GM19463 (cell line): ENCODE measurements at regions not wholly inside any gene's neighbourhood (a gene's known extent, or its start where the extent isn't known, plus 50 kb on each side); places are given as distances from the start of the nearest gene placed in this dataset.
A peak's percentile ranks its signal among the peaks of the same experiment; 100 is the strongest.
"Not testable (repeated sequence)": the region's sequence is repeated elsewhere in the genome, so short reads cannot be mapped to it uniquely, and the experiment has no call there.

Experiments used
- ATAC-seq: cut with Tn5 transposase; IDR thresholded peaks from one replicate; pipeline ENCODE4 v1.9.1; 2021; ENCODE audit warnings: mild to moderate bottlenecking, moderate library complexity; ENCODE audit not compliant: unreplicated experiment

DNA sequence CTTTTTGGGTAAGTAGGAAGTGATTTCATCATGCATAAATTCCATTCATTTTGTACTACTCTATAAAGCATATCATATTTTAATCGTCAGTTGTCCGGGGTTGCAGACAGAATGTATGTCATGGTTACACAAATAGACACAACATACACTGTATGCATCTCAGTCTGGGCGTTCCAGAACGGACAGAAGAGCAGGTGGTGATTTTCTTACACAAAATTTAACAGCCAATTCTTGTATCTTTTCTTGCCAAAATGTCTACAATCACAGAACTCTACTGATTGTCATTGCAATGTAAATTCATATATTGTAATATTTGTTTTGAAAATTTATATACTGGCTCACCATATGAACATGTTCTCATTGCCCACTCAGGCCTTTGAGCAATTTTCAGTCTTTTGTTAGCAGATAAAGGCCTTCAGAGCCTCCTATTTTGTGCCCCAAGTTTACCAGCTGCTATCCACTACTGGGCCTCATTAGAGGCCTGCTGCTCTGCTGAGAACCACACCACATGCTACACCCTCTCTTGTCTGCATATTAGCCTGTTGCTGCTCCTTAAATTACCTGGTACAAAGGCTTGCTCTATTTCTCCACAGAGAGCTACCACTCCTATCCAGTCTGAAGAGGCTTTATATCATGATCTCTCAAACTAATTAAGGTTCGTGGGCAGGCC is 61.5 kb downstream of the PRDM13 start:
- no peak for ATAC-seq

DNA sequence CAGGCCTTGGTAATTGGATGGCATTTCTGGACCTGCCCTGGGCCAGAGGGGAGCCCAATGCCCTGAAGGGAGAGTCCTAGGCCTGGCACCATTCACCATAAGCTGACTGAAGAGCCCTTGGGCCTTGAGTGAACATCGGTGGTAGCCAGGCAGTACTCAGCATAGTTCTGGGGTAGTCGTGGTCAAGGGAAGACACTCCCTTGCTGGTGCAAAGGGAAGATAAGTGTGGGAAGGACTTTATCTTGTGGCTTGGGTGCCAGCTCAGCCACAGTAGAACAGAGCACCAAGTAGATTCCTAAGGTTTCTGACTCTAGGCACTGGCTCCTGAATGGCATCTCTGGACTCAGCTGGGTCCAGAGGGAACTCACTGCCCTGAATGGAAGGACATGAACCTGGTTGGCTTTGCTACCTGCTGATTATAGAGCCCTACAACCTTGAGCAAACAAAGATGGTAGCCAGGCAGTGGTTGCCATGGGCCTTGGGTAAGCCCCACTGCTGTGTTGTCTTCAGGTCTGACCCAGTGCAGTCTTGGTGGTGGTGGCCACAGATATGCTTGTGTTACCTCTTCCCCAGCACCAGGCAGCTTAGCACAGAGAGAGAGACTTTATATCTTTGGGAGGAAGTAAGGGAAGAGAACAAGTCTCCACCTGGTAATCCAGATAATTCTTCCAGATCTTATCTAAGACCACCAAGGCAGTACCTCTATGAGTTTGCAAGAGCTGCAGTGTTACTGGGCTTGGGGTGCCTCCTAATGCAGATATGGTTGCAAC is 83.5 kb downstream of the PRDM13 start:
- no peak for ATAC-seq

DNA sequence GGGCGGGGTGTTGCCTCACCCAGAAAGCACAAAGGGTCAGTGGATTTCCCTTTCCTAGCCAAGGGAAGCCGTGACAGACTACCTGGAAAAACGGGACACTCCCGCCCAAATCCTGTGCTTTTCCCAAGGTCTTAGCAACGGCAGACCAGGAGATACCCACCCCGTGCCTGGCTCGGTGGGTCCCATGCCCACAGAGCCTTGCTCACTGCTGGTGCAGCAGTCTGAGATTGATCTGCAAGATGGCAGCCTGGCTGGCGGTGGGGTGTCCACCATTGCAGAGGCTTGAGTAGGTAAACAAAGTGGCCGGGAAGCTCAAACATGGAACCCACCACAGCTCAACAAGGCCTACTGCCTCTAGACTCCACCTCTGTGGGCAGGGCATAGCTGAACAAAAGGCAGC is 95.7 kb downstream of the PRDM13 start:
- ATAC-seq = not testable (repeated sequence)

DNA sequence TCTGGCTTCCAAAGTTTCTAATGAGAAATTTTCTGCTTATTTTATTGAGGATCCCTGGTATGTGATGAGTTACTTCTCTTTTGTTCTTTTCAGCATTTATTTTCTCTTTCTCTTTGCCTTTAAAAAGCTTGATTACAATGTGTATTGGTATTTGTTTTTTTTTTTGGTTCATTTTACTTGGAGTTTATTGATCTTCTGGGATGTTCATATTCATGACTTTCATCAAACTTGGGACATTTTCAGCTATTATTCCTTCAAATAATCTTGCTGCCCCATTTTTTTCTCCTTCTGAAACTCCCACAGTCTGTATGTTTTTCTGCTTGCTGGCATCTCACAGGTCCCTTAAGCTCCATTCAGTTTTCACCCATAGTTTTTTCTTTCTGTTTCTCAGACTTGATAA is 102.4 kb downstream of the PRDM13 start:
- no peak for ATAC-seq

DNA sequence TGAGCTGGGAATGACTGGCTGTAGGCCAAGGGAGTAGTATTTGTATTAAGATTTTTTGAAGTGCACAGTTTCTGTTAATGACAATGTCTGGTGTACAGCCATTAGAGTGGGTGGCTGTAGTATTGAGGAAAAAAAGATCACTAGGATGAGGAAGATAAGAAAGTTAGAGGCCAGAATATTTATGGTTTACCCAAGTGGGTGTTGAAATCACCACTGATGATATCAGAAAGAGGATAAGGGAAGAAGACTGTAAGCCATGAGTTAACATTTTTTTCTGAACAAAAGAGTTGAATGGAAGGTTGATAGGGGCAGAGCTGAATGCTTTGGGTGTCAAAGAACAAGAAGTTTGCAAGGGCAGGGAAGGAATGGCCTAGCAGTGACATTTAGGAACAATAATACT is 104.7 kb downstream of the PRDM13 start:
- ATAC-seq = no peak

DNA sequence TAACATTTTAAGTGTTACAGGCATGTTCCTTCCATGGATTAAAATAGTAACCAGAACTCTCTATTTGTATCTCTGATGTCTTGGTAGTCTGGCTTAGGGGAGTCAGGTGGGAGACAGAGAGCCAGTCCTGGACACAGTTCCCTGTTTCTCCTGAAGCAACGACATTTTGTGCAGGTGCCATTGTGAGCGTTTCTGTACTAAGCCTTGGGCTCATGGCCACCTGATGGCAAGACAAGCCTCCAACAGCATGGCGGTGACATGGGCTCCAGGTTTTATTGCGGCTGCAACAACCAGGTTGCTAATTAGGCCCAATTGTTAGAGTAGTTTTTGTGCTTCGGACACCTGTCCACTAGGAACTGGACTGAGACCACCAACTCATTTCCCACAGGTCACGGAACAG is 105.3 kb downstream of the PRDM13 start:
- ATAC-seq = no peak

DNA sequence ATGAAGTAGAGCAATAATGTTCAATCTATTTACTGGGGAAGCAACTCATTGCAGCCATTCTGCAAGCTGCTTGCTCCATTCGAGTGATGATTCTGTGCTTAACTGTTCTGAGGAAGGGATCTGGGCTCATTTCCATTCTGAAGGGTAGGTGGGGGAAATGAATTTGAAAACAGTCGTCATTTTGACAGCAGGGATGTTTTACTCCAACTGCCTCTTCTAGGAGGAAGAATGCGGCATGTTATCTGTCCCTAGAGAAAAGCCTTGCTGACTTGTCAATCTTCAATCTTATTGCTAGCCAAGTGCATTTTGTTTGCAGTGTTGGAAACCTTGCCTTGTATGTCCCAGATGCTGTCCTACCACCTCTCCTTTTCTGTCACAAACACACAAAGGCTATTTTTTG is 105.9 kb downstream of the PRDM13 start:
- ATAC-seq = no peak

DNA sequence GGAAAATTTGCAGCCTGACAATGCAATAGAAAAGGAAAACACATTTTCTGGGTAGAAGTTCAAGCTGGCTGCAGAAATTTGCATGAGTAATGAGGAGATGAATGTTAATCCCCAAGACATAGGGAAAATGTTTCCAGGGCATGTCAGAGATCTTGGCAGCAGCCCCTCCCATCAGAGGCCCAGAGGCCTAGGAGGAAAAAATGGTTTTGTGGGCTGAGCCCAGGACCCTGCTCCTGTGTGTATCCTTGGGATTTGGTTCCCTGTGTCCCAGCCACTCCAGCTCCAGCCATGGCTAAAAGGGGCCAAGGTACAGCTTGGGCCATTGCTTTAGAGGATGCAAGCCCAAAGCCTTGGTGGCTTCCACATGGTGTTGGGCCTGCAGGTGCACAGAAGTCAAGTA is 115.4 kb downstream of the PRDM13 start:
- ATAC-seq = not testable (repeated sequence)

DNA sequence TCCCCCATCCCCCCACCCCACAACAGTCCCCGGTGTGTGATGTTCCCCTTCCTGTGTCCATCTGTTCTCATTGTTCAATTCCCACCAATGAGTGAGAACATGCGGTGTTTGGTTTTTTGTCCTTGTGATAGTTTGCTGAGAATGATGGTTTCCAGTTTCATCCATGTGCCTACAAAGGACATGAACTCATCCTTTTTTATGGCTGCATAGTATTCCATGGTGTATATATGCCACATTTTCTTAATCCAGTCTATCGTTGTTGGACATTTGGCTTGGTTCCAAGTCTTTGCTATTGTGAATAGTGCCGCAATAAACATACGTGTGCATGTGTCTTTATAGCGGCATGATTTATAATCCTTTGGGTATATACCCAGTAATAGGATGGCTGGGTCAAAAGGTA is 123.6 kb downstream of the PRDM13 start:
- not testable (repeated sequence) for ATAC-seq

DNA sequence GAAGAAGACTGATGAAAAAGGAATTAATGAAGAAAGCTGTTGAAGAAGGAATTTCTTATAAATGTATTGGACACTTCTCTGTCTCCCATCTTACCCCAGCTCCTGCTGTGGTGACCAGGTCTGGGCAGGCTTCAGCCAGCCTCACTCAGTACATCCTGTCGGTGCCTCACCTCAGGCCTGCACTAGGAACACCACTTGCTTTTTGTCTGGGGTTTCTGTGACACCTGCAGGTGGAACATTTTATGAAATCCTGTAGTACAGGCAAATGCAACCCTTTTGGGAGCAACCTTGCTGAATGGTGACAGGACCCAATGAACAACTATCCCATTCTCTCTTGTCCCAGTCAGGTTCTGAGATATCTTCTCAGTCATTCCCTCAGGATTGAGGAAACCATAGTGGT is 129.7 kb downstream of the PRDM13 start:
- ATAC-seq = no peak

DNA sequence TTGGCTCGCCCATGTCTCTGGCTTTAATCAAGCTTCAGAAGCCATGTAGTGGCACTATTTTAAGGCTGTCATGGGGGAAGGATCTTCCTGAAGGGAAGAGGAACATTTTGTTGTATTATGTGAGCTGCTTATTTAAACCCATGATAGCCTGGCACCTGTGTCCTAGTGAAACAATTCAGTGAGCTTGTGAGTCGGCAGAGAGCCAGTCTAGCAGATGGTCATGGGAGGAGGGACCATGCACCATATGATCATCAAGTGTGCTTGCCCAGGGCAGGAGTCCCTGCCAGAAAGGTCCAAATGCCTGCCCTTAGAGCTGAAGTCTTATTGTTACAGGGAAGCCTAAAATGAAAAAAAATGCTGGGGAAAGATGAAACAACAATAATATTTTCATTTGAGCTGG is 132.9 kb downstream of the PRDM13 start:
- ATAC-seq = no peak

DNA sequence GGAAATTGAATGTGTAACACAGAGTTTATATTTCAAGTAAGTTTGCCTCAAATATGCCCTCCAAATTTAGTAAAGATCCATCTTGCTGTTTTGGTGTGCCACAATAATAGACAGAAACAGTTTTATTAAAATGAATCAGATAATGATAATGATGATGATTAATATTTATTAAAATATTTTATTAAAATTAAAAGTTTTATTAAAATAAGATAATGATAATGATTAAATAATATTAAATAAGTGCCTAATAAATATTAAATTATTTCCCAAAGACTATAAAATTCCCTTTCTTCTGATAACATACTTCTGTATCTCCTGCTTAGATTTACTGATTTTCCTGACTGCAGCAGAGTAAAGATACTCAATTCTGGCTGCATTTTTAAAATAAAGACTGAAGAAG is 134.5 kb downstream of the PRDM13 start:
- no peak for ATAC-seq

DNA sequence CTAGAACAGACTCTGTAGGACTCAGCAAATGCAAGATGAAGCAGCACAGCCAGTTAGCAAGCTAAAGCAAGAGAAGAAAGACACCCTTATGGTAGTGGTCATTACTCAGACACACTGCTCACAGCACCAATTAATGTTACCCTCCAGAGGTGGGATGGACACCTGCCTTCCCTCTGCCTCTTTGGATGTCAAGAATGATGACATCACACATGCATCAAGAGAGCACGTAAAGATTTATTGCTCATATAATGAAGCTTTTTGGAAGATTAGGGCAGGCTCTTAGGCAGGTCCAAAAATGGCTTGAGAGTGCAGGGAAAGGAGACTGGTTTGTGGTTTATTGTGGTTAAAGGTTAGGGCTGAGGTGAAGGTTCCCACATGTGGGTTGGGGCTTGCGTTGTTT is 137.0 kb downstream of the PRDM13 start:
- no peak for ATAC-seq

DNA sequence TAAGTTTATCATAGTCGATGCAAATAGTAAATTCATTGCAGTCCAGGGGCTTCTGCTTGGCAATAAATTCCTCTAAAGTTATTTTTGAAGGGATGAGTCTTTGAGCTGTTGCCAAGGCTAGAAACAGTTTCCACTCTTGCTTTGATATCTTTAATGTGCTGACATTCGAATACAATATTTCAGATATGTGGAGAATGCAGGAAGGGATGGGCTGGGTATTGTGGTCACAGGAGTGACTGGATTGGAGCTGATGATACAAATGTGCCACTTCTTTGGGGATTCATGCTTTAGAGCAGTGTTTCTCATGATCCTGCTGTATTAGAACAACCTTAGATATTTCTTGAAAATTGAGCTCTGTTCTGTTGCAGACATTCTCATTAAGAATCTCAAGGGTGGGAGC is 139.0 kb downstream of the PRDM13 start:
- ATAC-seq = no peak

DNA sequence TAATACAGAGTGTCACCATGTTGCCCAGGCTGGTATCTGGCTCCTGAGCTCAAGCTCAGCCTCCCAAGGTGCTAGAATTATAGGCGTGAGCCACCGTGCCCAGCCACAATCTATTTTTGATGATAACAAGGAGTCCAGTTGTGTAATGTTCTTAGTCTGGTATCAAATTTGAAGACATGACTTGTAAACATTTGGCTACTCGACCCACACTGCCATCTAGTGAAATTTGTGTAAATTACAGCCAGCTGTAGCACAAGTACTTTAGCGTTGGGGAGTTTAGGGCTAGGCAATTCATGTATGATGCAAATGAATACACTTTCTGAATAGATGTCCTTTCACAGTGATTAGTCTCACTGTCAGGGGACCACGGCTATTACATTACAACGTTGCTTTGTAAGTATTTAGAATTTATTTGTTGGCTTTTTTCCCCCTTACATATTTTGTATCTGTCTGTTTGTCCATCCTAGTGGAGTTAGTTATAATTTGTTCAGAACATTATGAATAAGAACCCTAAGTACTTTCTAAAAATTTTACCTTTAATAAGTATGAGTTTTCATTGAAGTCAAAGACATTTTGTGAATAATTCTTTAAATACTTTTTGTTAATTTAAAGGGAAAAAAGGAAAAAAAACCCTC is 139.7 kb downstream of the PRDM13 start:
- peak; percentile 94 for ATAC-seq

DNA sequence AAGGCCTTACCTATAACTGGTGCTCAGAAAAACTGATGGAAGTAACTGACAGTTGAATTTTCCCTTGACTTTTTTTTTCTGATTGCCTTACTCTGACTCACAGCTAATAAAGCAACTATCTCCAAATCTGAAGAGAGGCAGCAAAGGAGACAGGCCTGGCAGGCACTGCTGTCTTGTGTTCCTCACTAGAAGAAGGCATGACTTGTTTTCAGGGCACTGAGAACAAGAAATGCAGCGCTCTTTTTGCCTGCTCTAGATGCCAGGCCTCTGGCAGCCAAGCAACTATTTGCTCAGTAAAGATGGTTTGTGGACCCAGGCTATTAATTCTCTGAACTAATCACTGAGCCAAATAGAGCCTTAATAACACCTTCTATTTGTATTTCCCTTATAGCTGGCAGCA is 155.1 kb downstream of the PRDM13 start:
- no peak for ATAC-seq

DNA sequence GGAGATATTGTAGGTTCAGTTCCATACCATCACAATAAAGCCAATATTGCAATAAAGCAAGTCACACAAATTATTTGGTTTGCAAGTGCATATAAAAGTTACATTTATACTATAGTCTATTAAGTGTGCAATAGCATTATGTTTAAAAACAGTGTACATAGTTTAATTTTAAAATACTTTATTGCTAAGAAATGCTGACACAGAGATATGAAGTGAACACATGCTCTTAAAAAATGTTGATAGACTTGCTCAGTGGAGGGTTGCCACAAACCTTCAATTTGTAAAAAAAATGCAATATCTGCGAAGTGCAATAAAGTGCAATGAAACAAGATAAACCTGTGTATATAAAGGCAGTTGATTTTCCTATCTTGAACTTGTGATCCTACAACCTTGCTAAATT is 161.5 kb downstream of the PRDM13 start:
- ATAC-seq = no peak

DNA sequence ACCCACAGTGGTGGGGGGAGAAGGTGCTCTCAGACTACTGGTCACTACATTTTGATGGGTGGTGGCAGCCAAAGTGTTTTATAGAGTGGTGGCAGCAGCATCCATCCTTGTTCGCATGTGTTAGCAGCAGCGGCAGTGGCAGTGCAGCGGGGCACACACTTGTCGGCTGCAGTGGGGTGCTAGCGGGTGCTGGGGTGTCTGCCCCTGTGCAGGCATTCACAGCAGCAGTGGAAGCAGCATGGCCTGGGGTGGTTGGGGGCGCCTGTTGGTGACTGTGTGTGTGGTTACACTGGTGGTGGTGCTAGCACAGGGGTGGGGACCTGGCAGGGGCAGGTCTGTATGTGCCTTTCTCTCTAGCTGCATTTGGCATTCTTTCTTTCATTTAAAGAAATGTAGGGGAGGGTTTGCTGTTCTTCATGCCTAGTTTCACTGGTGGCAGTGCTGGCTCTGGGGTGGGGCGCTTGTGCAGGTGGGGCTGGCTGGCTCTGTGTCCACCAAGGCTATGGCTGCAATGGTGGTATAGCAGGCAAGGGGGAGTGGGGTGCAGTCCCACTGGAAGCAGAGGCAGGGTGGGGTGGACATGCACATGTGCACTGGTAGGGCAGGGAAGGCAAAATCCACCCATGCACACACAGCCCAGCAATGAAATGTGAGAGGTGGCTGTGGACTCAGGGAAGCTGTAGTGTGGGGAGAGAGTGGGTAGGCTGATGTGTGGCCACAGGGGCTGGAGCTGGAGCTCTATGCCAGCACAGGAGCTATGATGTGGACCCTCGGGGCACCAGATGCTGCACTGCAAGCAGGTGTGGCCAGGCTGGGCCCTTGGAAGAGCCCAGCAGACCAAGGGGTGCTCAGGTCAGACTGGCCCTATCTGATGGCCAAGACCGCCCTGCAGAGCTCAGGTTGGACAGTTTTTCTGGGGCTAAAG is 173.3 kb downstream of the PRDM13 start:
- ATAC-seq = no peak

DNA sequence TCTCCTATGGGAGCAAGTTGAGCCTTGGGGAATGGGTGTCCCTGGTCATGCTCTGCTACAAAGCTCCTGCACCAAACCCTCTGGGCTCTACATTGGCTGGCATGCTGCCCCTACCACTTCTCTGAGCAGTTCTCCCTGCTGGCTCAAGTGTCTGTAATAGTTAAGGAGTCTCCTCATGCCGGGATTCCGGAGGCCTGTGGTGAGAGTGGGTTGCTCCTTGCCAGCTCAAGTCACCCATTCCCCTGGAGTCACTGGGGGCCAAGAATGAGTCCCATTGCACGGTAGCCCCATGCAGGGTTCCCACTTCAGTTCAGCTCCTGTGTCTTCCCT is 173.9 kb downstream of the PRDM13 start:
- no peak for ATAC-seq

DNA sequence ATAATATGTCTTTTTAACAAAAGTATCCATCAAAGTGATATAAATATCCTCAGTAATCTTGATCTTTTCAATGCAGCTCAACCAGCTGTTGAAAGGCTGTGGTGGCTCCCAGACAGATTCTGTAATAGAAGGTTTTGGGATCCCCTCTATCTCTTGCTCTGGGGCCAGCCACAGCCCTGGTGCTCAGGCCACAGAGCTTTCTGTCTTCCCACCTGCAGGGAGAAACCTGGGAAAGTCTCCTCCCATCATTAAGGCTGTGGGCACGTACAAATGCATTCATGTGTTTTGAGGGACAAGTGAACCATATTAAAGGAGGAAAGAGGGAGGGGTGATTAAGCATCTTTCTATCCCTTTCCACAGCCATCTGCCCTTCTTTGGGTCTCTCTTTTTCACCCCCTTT is 183.1 kb downstream of the PRDM13 start:
- peak; percentile 90 for ATAC-seq

DNA sequence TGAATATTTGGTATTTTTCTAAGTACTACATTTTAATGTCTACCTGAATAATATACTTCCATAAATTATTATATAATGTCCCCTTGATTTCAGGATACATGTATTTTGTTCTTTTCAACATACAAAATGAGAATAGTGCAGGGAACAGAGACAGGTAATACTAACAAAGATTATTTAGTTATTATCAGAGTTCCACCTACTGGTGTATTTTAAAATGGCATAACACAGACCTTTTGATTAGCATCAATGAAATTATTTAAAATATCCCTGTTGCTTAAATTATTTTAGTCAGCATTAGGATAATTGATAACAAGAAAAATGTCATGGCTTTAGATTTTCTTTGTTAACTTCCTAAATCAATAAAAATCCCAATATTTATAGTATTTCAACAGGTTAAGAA is 184.0 kb downstream of the PRDM13 start:
- ATAC-seq = no peak
